ENCODE measurements at regions not wholly inside any gene's neighbourhood (a gene's known extent, or its start where the extent isn't known, plus 50 kb on each side); places are given as distances from the start of the nearest gene placed in this dataset.

GRCh38 chr6:121663292-121663810 lies 227.9 kb downstream of the GJA1 start:
- no peak for DNase-seq
- Histone ChIP-seq H3K27ac (no peak overlapping the region), H3K4me1 (no peaks in the 10 kb centered on the region), H3K27me3 (no peaks in the 10 kb centered on the region), H3K4me3 (no peak overlapping the region), H3K36me3 (no peaks in the 10 kb centered on the region), H3K9me3 (no peaks in the 10 kb centered on the region)
- intact Hi-C loops (cut with DNase I; ENCODE audit: low total_unique reads): no loop called here
- in situ Hi-C loops (cut with MboI; ENCODE audit: low pct_ligation_motif_present in 1 of 4, low pct_unique_long_range_greater_than_20kb in 1 of 4, low sequenced_read_pairs in 3 of 4): no loop called here
- TF ChIP-seq POLR2A (IDR thresholded peaks at IDR 0.05) (no peak), POLR2AphosphoS5 (IDR thresholded peaks at IDR 0.05) (no peak), EP300 (IDR thresholded peaks at IDR 0.05; ENCODE audit: low read depth) (no peak), CTCF (IDR thresholded peaks at IDR 0.05) (no peak)

- intact Hi-C loops (cut with DNase I; ENCODE audit: low total_unique reads): no loop called here
- no peak for DNase-seq
- no peaks in the 10 kb centered on the region for H3K36me3 ChIP-seq
- H3K27ac ChIP-seq: no peak overlapping the region
- no peaks in the 10 kb centered on the region for H3K9me3 ChIP-seq
- TF ChIP-seq CTCF (IDR thresholded peaks at IDR 0.05) (no peak), POLR2A (IDR thresholded peaks at IDR 0.05) (no peak), EP300 (IDR thresholded peaks at IDR 0.05; ENCODE audit: low read depth) (no peak), POLR2AphosphoS5 (IDR thresholded peaks at IDR 0.05) (no peak)
- in situ Hi-C loops (cut with MboI; ENCODE audit: low pct_ligation_motif_present in 1 of 4, low pct_unique_long_range_greater_than_20kb in 1 of 4, low sequenced_read_pairs in 3 of 4): no loop called here
- no peaks in the 10 kb centered on the region for H3K27me3 ChIP-seq
- WGBS, 2 donors (ENCODE audit: low coverage in 1 of 2): 70 to 93% methylated on average over 1 of the region's 1 CpG
- H3K4me1 ChIP-seq: no peaks in the 10 kb centered on the region
- no peak overlapping the region for H3K4me3 ChIP-seq
Observed at GRCh38 chr6:121664158-121664557, 228.7 kb downstream of the GJA1 start.

- Histone ChIP-seq H3K4me3 (no peak overlapping the region), H3K27ac (no peak overlapping the region), H3K9me3 (no peaks in the 10 kb centered on the region), H3K36me3 (no peaks in the 10 kb centered on the region), H3K4me1 (no peaks in the 10 kb centered on the region), H3K27me3 (no peaks in the 10 kb centered on the region)
- DNase-seq: no peak
- TF ChIP-seq POLR2AphosphoS5 (IDR thresholded peaks at IDR 0.05) (no peak), EP300 (IDR thresholded peaks at IDR 0.05; ENCODE audit: low read depth) (no peak), POLR2A (IDR thresholded peaks at IDR 0.05) (no peak), CTCF (IDR thresholded peaks at IDR 0.05) (no peak)
- intact Hi-C loops (cut with DNase I; ENCODE audit: low total_unique reads) (no loop called here), in situ Hi-C loops (cut with MboI; ENCODE audit: low pct_ligation_motif_present in 1 of 4, low pct_unique_long_range_greater_than_20kb in 1 of 4, low sequenced_read_pairs in 3 of 4) (no loop called here)
- WGBS, 2 donors (ENCODE audit: low coverage in 1 of 2): 54 to 57% methylated on average over 4 of the region's 4 CpGs
Observed at GRCh38 chr6:121666814-121667213, 231.4 kb downstream of the GJA1 start.

- TF ChIP-seq CTCF (IDR thresholded peaks at IDR 0.05) (no peak), POLR2AphosphoS5 (IDR thresholded peaks at IDR 0.05) (no peak), EP300 (IDR thresholded peaks at IDR 0.05; ENCODE audit: low read depth) (no peak), POLR2A (IDR thresholded peaks at IDR 0.05) (no peak)
- 87 to 97% methylated on average over 3 of the region's 3 CpGs for WGBS, 2 donors (ENCODE audit: low coverage in 1 of 2)
- H3K27me3 ChIP-seq: no peaks in the 10 kb centered on the region
- no peaks in the 10 kb centered on the region for H3K36me3 ChIP-seq
- no peak overlapping the region for H3K27ac ChIP-seq
- no peaks in the 10 kb centered on the region for H3K4me1 ChIP-seq
- no peak overlapping the region for H3K4me3 ChIP-seq
- no peaks in the 10 kb centered on the region for H3K9me3 ChIP-seq
- intact Hi-C loops (cut with DNase I; ENCODE audit: low total_unique reads) (no loop called here), in situ Hi-C loops (cut with MboI; ENCODE audit: low pct_ligation_motif_present in 1 of 4, low pct_unique_long_range_greater_than_20kb in 1 of 4, low sequenced_read_pairs in 3 of 4) (no loop called here)
- DNase-seq: no peak
Observed at GRCh38 chr6:121668259-121668658, 232.8 kb downstream of the GJA1 start.

Measured in transverse colon (tissue), 4 donors.